ENCODE measurements at regions not wholly inside any gene's neighbourhood (a gene's known extent, or its start where the extent isn't known, plus 50 kb on each side); places are given as distances from the start of the nearest gene placed in this dataset.

DNA sequence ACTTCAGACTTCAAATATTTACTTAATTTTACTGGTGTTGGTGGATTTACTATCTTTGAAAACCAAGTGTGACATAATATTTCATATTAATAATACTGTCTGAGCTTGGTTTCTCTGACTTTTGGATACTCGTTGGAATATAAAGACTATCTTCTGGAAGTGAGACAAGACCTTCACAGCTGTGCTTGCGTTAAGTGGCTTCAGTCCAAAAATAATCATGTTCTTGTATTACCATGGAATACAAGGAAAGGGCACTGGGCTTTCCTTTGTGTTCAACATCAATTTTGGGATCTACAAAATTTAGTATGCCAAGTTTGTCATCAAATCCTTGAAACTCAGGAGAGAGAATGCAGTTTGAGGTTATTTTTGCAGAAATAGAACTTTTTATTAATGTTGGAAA, 712.4 kb upstream of the LCORL start:
- intact Hi-C loops (cut with DNase I), result no loop called here
- Histone ChIP-seq H3K27me3 (no peaks in the 10 kb centered on the region), H3K36me3 (no peaks in the 10 kb centered on the region), H3K4me1 (no peaks in the 10 kb centered on the region), H3K9me3 (no peaks in the 10 kb centered on the region), H3K27ac (no peak overlapping the region), H3K4me3 (no peak overlapping the region)
- DNase-seq (ENCODE audit: low spot score in 2 of 2), result no peak
- TF ChIP-seq, protein P1, sequence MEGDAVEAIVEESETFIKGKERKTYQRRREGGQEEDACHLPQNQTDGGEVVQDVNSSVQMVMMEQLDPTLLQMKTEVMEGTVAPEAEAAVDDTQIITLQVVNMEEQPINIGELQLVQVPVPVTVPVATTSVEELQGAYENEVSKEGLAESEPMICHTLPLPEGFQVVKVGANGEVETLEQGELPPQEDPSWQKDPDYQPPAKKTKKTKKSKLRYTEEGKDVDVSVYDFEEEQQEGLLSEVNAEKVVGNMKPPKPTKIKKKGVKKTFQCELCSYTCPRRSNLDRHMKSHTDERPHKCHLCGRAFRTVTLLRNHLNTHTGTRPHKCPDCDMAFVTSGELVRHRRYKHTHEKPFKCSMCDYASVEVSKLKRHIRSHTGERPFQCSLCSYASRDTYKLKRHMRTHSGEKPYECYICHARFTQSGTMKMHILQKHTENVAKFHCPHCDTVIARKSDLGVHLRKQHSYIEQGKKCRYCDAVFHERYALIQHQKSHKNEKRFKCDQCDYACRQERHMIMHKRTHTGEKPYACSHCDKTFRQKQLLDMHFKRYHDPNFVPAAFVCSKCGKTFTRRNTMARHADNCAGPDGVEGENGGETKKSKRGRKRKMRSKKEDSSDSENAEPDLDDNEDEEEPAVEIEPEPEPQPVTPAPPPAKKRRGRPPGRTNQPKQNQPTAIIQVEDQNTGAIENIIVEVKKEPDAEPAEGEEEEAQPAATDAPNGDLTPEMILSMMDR (IDR thresholded peaks at IDR 0.05), result no peak

DNA sequence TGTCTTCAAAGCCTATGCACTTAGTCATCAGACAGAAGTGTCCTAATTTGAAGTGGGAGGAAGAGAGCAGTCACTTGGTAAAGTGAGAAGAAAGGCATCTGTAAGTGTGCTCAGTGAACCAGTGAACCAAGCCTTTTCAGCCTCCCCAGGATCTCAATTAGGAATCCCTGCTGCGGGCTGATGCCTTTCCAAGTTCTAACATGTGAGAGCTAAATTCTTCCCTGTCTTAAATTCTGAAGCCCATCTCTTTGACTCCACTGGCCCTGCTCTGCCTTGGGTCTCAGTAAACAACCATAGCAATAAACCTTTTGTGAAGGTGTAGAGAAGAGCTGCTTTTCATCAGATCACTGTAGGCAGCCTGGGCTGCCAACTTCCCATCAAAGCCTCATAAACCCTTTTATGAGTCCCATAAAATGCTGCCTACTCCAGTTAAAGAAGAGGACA, 701.2 kb upstream of the LCORL start:
- no peak overlapping the region for H3K4me3 ChIP-seq
- no peak for DNase-seq (ENCODE audit: low spot score in 2 of 2)
- TF ChIP-seq, protein P1 (IDR thresholded peaks at IDR 0.05), result no peak
- intact Hi-C loops (cut with DNase I), result no loop called here
- no peaks in the 10 kb centered on the region for H3K9me3 ChIP-seq
- H3K36me3 ChIP-seq, result no peaks in the 10 kb centered on the region
- no peaks in the 10 kb centered on the region for H3K27me3 ChIP-seq
- H3K27ac ChIP-seq, result no peak overlapping the region
- H3K4me1 ChIP-seq, result no peaks in the 10 kb centered on the region

DNA sequence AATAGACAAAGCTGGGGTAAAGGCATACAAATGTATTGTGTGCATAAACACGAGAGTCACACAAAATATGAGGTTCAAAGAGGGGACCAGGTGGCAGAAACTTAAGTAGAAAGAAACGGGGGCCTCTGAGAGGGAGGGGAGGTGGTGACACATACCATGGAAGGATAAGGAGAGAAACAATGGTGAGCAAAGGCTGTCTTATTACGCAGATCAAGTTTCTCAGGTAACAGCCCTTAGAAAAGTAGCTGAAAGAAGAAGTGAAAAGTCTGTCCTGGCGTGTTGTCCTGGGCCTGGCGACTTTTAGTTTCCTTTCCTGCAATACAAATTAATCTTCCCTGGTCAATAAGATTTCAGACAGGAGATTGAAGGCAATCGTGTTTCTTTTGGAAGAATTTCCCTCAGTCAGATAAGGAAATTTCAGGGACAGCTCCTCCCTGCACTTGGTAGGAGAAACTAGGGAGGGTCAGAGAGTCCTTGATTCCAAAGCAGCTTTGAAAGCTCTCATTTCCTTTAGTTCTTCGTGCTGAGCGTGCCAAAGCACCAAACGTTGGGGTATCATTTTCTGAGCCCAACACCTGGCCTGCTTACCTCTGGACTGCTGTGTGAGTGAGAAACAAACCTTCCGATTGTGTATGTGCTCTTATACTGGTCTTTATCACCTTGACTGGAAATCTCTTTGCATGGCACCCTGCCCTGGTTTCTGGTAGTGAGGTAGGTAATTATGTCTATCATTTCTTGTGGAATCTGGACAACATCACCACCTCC, 676.7 kb upstream of the LCORL start:
- intact Hi-C loops (cut with DNase I), result no loop called here
- TF ChIP-seq, protein P1 (IDR thresholded peaks at IDR 0.05), result no peak

DNA sequence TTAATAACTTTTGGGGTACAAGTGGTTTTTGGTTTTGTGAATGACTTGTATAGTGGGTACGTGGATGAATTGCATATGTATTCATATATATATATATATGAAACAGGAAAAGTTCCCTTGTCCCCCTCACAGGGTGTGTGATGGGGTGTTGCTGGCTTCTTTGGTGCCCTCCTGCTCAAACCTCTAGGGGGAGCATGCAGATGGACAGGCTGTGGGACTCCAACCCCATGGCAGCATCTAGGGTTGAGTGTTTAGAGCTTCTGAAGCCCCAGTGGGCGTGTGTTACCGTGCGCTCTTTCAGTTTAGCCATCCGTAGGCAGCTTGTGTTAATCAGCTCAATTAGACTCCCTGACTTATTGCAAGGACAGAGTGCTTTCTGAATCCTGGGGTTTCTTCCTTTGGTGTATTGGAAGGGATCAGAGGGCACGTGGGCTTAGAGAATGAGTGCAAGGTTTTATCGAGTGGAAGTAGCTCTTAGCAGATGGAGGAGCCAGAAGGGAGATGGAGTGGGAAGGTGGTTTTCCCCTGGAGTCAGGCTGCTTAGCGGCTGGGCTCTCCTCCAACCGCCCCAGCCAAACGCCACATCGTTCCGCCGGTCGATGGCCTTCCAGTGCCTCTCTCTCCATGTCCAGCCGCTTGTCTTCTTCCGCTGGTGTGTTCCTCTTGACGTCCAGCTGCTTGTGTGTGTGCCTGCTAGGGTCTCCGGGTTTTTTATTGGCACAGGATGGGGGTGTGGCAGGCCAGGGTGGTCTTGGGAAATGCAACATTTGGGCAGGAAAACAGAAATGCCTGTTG, 674.4 kb upstream of the LCORL start:
- intact Hi-C loops (cut with DNase I), result no loop called here

More for the DNA sequence above, 676.7 kb upstream of the LCORL start:
- Histone ChIP-seq H3K4me3 (no peak overlapping the region), H3K36me3 (no peaks in the 10 kb centered on the region), H3K9me3 (no peaks in the 10 kb centered on the region), H3K27me3 (no peaks in the 10 kb centered on the region), H3K4me1 (no peaks in the 10 kb centered on the region), H3K27ac (no peak overlapping the region)
- DNase-seq (ENCODE audit: low spot score in 2 of 2), result no peak

DNA sequence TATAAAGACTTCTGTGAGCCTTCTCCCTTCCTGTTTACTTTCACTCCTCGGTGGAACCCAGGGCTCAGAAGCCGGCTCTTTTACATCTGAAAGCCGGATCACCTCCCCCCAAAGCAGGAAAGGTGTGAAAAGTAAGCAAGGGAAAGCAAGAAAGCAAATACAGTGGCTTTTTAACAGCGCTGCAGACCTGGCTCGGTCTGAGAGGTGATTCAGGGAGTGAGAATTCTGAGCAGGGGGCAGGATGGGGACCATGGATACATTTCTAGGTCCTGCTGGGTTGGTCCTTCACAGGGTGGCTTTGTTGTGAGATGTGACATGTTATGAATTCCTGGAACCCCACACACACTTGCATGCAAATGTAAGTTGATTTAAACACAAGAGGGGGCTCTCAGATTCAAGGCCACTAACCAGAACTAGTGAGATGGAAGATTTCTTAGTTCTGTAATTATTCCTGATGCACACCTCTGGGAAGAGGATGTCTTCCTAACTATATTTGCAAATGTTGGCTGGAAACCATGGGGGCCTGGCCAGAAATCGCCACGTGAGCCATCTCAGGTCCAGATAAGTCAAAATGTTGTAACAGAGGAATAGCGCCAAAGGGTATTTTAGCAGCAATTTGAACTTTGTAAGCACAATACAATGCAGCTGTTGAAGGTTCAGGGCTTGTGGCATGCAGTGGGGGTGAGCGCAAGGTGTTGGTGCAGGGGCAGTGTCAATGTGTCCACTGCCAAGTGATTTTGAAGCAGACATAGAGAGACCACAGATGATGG, 670.1 kb upstream of the LCORL start:
- TF ChIP-seq, protein P1 (IDR thresholded peaks at IDR 0.05), result no peak

More for the DNA sequence above, 674.4 kb upstream of the LCORL start:
- Histone ChIP-seq H3K4me1 (no peaks in the 10 kb centered on the region), H3K9me3 (no peaks in the 10 kb centered on the region), H3K4me3 (no peak overlapping the region), H3K27me3 (no peaks in the 10 kb centered on the region), H3K27ac (no peak overlapping the region), H3K36me3 (no peaks in the 10 kb centered on the region)
- TF ChIP-seq, protein P1 (IDR thresholded peaks at IDR 0.05), result no peak
- no peak for DNase-seq (ENCODE audit: low spot score in 2 of 2)

More for the DNA sequence above, 670.1 kb upstream of the LCORL start:
- intact Hi-C loops (cut with DNase I), result no loop called here
- Histone ChIP-seq H3K27ac (no peak overlapping the region), H3K36me3 (no peaks in the 10 kb centered on the region), H3K27me3 (no peaks in the 10 kb centered on the region), H3K9me3 (no peaks in the 10 kb centered on the region), H3K4me3 (no peak overlapping the region), H3K4me1 (no peaks in the 10 kb centered on the region)
- no peak for DNase-seq (ENCODE audit: low spot score in 2 of 2)

All from ascending aorta (tissue), 2 donors.